ENCODE measurements at regions not wholly inside any gene's neighbourhood (a gene's known extent, or its start where the extent isn't known, plus 50 kb on each side); places are given as distances from the start of the nearest gene placed in this dataset.

DNA sequence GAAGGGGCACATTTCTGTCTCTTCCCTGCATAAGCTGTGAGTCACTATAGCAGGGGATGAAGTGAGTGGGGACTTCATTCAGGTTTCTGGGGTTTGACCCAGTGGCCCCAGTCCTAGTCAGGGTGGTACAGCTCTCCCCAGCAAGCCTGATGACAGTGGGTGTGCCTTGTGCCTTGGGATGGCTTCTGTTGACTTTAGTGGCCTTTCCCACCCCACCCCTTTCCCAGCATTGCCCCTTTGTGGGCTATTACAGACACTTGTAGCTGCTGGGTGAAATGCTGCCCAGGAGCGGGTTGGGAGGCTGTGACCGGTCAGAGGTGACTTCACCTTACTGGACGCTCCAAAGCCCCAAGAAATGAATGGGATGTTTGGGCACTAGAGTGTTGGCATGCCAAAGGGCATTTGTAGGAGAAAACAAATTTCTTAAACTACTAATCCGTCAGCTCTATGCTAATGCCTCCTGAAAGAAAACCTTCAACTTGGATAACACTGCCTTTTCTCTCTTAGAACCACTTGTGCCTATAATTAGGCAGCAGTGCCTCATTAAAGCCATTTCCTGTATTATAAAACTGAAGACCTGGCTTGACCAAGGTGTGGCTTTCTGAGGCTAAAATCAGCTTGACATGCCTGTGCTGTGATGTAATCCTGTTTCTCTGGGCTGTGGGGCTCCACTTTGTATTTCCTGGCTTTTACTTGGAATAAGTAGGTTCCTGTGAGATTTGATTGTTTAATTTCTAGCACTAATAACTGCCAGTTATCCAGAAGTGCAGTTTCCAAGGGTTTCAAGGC lies 119.0 kb upstream of the SLC25A48 start:
- H3K9me3 ChIP-seq, result no peaks in the 10 kb centered on the region
- intact Hi-C loops (cut with DNase I; ENCODE audit: low total_unique reads), result no loop called here
- no peak for DNase-seq (ENCODE audit: low spot score in 2 of 2)
- TF ChIP-seq, protein P1, sequence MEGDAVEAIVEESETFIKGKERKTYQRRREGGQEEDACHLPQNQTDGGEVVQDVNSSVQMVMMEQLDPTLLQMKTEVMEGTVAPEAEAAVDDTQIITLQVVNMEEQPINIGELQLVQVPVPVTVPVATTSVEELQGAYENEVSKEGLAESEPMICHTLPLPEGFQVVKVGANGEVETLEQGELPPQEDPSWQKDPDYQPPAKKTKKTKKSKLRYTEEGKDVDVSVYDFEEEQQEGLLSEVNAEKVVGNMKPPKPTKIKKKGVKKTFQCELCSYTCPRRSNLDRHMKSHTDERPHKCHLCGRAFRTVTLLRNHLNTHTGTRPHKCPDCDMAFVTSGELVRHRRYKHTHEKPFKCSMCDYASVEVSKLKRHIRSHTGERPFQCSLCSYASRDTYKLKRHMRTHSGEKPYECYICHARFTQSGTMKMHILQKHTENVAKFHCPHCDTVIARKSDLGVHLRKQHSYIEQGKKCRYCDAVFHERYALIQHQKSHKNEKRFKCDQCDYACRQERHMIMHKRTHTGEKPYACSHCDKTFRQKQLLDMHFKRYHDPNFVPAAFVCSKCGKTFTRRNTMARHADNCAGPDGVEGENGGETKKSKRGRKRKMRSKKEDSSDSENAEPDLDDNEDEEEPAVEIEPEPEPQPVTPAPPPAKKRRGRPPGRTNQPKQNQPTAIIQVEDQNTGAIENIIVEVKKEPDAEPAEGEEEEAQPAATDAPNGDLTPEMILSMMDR (IDR thresholded peaks at IDR 0.05), result no peak
- TF ChIP-seq POLR2AphosphoS5 (IDR thresholded peaks at IDR 0.05) (no peak), POLR2A (IDR thresholded peaks at IDR 0.05) (no peak)
- H3K27me3 ChIP-seq, result no peaks in the 10 kb centered on the region
- H3K4me3 ChIP-seq, result no peak overlapping the region
- no peak overlapping the region for H3K27ac ChIP-seq
- H3K4me1 ChIP-seq, result no peaks in the 10 kb centered on the region
- H3K36me3 ChIP-seq, result no peaks in the 10 kb centered on the region

DNA sequence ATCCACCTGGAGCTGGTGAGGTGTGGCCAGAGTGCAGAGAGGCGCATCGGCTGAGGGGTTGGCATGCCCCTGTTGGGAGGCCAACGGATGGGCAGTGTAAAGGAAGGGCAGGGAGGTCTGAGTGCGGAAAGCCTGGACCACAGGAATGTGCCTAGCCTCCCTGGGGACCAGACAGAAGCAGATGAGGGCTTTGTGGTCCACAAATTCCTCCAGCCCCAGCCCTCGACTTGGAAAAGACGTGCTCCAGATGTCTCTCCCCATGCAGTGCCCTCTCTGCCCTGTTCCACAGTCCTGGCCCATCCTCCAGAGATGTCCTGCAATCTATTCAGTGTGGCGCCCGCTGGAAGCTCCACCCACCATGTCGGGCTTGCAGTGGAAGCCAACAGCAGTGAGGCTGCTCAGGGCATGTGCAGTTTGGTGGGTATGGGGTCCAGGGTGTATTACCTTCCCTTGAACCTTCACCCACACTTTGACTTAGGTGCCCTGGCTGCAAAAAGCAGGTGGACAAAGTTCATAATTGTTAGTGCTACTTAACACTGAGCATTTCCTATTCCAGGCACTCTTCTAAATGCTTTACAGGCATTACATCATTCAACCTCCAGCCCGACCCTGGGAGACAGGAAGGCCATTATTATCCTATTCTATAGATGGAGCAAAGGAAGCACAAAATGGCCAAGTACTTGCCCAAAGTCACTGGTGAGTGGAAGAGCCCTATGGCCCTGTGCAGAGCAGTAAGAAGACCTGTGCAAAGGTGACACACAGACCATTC lies 120.2 kb upstream of the SLC25A48 start:
- intact Hi-C loops (cut with DNase I; ENCODE audit: low total_unique reads), result no loop called here
- Histone ChIP-seq H3K36me3 (no peaks in the 10 kb centered on the region), H3K27ac (no peak overlapping the region), H3K4me1 (no peaks in the 10 kb centered on the region), H3K27me3 (no peaks in the 10 kb centered on the region), H3K9me3 (no peaks in the 10 kb centered on the region), H3K4me3 (no peak overlapping the region)
- TF ChIP-seq POLR2A (IDR thresholded peaks at IDR 0.05), result no peak
- TF ChIP-seq, protein P1 (IDR thresholded peaks at IDR 0.05), result no peak
- no peak for TF ChIP-seq POLR2AphosphoS5 (IDR thresholded peaks at IDR 0.05)
- no peak for DNase-seq (ENCODE audit: low spot score in 2 of 2)

DNA sequence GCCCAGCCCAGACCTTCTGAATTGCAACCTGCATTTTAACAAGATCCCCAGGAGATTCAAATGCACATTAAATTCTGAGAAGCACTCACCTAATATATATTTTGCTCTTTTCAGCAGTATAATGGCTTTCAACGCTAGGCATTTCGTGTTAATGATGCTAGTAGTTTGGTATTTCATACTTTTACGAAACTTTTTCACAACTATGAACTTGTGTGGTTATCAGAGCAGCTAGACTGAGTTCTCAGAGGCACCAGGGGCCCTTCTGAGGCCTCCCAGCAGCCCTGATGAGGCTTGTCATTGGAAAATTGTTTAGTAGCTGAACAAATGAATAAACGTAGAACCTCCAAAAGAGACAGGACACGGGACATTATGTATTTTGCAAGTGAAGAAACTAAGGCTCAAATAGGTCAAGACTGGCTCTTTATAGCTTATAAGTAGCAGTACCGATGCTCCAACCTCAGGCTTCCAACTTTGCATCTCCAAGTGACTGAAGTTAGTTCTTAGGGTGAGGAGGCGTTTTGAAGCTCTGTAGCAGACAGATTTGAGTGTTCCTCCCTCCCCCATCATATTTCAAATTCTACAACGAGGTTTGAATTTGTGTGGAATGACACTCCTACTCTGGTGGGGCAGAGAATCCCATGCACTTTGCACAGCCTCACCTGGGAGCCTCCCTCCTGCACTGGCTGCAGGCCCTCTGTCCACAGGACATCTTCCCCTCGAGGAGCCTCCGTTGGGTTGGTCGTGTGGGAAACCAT lies 121.1 kb upstream of the SLC25A48 start:
- Histone ChIP-seq H3K27ac (no peak overlapping the region), H3K4me1 (no peaks in the 10 kb centered on the region), H3K4me3 (no peak overlapping the region), H3K9me3 (no peaks in the 10 kb centered on the region), H3K36me3 (no peaks in the 10 kb centered on the region), H3K27me3 (no peaks in the 10 kb centered on the region)
- no peak for DNase-seq (ENCODE audit: low spot score in 2 of 2)
- intact Hi-C loops (cut with DNase I; ENCODE audit: low total_unique reads), result no loop called here
- TF ChIP-seq POLR2A (IDR thresholded peaks at IDR 0.05), result no peak
- TF ChIP-seq, protein P1 (IDR thresholded peaks at IDR 0.05), result no peak
- TF ChIP-seq POLR2AphosphoS5 (IDR thresholded peaks at IDR 0.05), result no peak

DNA sequence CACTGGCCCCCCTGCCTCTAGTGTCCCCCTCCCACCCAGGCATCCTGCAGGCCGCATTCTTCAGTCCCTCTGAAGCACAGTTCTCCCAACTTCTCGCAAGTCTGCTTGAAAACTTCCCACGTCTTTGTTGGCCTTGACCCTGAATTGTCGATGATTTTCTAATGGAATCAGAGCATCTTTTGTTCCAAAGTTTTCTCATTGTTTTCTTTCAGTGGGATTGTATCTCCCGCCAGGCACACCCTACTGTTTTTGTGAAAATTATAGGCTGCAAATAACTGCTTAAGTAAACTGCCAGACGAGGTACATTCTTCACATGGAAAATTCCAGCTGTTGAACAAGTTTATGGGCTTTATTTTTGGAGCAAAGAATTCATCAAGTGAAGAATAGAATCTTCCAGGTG lies 122.6 kb upstream of the SLC25A48 start:
- Histone ChIP-seq H3K36me3 (no peaks in the 10 kb centered on the region), H3K4me1 (no peaks in the 10 kb centered on the region), H3K27me3 (no peaks in the 10 kb centered on the region), H3K9me3 (no peaks in the 10 kb centered on the region), H3K27ac (no peak overlapping the region), H3K4me3 (no peak overlapping the region)
- no peak for DNase-seq (ENCODE audit: low spot score in 2 of 2)
- TF ChIP-seq, protein P1 (IDR thresholded peaks at IDR 0.05), result no peak
- TF ChIP-seq POLR2AphosphoS5 (IDR thresholded peaks at IDR 0.05) (no peak), POLR2A (IDR thresholded peaks at IDR 0.05) (no peak)
- intact Hi-C loops (cut with DNase I; ENCODE audit: low total_unique reads), result no loop called here

Data from breast epithelium (tissue), 4 donors.